Thyroid gland (tissue), 4 donors: ENCODE measurements at regions not wholly inside any gene's neighbourhood (a gene's known extent, or its start where the extent isn't known, plus 50 kb on each side); places are given as distances from the start of the nearest gene placed in this dataset.

Experiments
- CTCF ChIP-seq, 6 experiments: fragments of 200-600 bp in 3 of 6; fragments of 450-650 bp in 3 of 6; sonication (generic) in 3 of 6; IDR thresholded peaks; one replicate each; pipeline ENCODE4 v1.5.1; 2016 to 2019; ENCODE audit warnings: antibody characterized with exemption in 6 of 6, mild to moderate bottlenecking in 2 of 6, inconsistent platforms in 1 of 6, moderate library complexity in 1 of 6
- POLR2A ChIP-seq, 2 donors: fragments of 450-650 bp; IDR thresholded peaks; one replicate each; pipeline ENCODE4 v1.6.1; 2017; ENCODE audit warnings: antibody characterized with exemption in 2 of 2, mild to moderate bottlenecking in 2 of 2, moderate library complexity in 1 of 2

GRCh38 chr6:99138445-99138844 lies 190.7 kb upstream of the FBXL4 start:
- no peak for TF ChIP-seq CTCF (IDR thresholded peaks at IDR 0.05)
- no peak for TF ChIP-seq POLR2A (IDR thresholded peaks at IDR 0.05)
